ENCODE measurements at regions not wholly inside any gene's neighbourhood (a gene's known extent, or its start where the extent isn't known, plus 50 kb on each side); places are given as distances from the start of the nearest gene placed in this dataset.

DNA sequence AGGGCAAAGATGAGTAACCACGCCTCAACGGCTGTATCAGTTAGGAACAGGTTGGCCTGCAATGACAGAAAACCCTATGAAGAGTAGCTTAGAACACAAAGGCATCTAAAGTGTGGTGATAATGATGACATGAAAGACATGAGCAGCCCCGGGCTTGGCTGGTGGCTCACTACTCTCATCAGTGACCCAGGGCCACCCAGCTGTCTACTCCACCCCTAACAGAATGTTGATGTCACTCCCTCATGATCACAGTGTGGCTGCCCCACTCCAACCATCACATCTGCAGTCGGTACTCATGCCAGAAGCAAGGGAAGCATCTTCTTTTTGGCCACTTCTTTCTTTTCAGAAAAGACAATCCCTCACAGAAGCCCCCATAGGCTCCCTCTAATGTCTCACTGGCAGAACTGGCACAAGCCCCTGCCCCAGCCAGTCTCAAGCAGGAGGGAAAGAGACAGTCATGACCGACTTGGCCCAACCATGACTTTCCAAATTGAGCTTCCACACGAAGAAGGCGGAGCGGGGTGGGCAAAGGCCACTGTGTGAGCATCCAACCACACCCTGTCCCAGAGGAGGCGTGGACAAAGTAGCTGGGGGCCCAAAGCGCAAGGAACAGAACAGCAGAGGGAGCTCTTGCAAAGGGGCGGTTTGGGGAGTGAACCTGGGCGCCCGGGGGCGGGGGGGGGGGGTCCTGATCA is 72.0 kb upstream of the IQSEC1 start:
- TF ChIP-seq, protein P1, sequence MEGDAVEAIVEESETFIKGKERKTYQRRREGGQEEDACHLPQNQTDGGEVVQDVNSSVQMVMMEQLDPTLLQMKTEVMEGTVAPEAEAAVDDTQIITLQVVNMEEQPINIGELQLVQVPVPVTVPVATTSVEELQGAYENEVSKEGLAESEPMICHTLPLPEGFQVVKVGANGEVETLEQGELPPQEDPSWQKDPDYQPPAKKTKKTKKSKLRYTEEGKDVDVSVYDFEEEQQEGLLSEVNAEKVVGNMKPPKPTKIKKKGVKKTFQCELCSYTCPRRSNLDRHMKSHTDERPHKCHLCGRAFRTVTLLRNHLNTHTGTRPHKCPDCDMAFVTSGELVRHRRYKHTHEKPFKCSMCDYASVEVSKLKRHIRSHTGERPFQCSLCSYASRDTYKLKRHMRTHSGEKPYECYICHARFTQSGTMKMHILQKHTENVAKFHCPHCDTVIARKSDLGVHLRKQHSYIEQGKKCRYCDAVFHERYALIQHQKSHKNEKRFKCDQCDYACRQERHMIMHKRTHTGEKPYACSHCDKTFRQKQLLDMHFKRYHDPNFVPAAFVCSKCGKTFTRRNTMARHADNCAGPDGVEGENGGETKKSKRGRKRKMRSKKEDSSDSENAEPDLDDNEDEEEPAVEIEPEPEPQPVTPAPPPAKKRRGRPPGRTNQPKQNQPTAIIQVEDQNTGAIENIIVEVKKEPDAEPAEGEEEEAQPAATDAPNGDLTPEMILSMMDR (IDR thresholded peaks at IDR 0.05) = no peak
- TF ChIP-seq POLR2A (IDR thresholded peaks at IDR 0.05; ENCODE audit: low read depth) = no peak
